ENCODE measurements at regions not wholly inside any gene's neighbourhood (a gene's known extent, or its start where the extent isn't known, plus 50 kb on each side); places are given as distances from the start of the nearest gene placed in this dataset.

DNA sequence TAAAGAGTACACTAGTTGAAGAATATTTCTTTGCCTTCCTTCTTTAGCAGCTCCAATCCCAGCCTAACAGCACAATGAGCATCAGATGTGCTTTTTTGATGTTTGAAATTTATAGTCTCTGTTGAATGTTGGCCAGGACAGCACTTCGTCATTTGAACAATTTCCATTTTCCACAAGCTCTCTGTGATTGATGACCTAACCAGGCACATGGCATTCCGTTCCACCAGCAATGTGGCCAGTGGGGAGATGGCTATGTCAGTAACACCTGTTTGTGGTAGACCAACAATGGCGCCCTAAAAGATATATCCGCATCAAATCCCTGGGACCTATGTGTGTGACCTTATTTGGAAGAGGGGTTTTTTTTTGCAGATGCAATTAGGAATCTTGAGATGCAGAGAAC lies 66.8 kb downstream of the PALM2AKAP2 start:
- TF ChIP-seq POLR2AphosphoS5 (IDR thresholded peaks at IDR 0.05) (no peak), POLR2A (IDR thresholded peaks at IDR 0.05) (no peak)
- TF ChIP-seq, protein P1, sequence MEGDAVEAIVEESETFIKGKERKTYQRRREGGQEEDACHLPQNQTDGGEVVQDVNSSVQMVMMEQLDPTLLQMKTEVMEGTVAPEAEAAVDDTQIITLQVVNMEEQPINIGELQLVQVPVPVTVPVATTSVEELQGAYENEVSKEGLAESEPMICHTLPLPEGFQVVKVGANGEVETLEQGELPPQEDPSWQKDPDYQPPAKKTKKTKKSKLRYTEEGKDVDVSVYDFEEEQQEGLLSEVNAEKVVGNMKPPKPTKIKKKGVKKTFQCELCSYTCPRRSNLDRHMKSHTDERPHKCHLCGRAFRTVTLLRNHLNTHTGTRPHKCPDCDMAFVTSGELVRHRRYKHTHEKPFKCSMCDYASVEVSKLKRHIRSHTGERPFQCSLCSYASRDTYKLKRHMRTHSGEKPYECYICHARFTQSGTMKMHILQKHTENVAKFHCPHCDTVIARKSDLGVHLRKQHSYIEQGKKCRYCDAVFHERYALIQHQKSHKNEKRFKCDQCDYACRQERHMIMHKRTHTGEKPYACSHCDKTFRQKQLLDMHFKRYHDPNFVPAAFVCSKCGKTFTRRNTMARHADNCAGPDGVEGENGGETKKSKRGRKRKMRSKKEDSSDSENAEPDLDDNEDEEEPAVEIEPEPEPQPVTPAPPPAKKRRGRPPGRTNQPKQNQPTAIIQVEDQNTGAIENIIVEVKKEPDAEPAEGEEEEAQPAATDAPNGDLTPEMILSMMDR (IDR thresholded peaks at IDR 0.05): no peak
